ENCODE measurements at regions not wholly inside any gene's neighbourhood (a gene's known extent, or its start where the extent isn't known, plus 50 kb on each side); places are given as distances from the start of the nearest gene placed in this dataset.

DNA sequence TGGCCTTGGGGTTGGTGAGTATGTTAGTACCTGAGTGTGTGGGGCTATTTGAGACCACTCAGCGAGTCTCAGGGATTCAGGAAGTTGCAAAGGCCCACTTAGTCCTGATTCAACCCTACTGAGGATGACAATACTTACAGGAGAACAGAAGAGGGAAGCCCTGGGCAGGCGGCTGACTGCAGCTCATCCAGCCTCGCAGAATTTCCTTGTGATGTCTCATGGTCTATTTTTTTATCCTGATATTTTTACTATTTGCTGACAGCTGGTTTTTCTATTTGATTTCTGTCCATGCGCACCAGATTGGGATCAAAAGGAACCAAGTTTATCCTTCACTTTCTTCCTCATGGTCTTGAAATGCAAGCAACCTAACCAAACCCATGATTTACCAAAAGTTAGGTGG is 201.8 kb upstream of the LNX1 start:
- DNase-seq (ENCODE audit: low read depth, low spot score) (no peak), ATAC-seq (no peak)
- intact Hi-C loops (cut with micrococcal nuclease; ENCODE audit: unreplicated experiment) (no loop called here), in situ Hi-C loops (cut with HindIII; ENCODE audit: low pct_unique_long_range_greater_than_20kb, low sequenced_read_pairs) (no loop called here)
- Histone ChIP-seq H3K36me3 (ENCODE audit: control insufficient read depth, insufficient read depth, low read length) (no peaks in the 10 kb centered on the region), H3K27me3 (ENCODE audit: control insufficient read depth, insufficient read depth, low read length) (no peaks in the 10 kb centered on the region), H3K27ac (ENCODE audit: low read length) (no peak overlapping the region), H3K4me1 (ENCODE audit: control insufficient read depth, insufficient read depth, low read length) (no peaks in the 10 kb centered on the region), H3K4me3 (ENCODE audit: low read depth in 2 of 2, low read length in 2 of 2) (no peak overlapping the region), H3K9me3 (ENCODE audit: control insufficient read depth, insufficient read depth, low read depth, low read length) (no peaks in the 10 kb centered on the region)
- BruUV-seq (replicated peaks), result no TSS peak
- TF ChIP-seq POLR2AphosphoS5 (IDR thresholded peaks at IDR 0.05; ENCODE audit: low read depth, low read length) (no peak), SIN3A (IDR thresholded peaks at IDR 0.05; ENCODE audit: borderline replicate concordance, insufficient read depth, low read depth, low read length) (no peak)
- TF ChIP-seq, protein P1, sequence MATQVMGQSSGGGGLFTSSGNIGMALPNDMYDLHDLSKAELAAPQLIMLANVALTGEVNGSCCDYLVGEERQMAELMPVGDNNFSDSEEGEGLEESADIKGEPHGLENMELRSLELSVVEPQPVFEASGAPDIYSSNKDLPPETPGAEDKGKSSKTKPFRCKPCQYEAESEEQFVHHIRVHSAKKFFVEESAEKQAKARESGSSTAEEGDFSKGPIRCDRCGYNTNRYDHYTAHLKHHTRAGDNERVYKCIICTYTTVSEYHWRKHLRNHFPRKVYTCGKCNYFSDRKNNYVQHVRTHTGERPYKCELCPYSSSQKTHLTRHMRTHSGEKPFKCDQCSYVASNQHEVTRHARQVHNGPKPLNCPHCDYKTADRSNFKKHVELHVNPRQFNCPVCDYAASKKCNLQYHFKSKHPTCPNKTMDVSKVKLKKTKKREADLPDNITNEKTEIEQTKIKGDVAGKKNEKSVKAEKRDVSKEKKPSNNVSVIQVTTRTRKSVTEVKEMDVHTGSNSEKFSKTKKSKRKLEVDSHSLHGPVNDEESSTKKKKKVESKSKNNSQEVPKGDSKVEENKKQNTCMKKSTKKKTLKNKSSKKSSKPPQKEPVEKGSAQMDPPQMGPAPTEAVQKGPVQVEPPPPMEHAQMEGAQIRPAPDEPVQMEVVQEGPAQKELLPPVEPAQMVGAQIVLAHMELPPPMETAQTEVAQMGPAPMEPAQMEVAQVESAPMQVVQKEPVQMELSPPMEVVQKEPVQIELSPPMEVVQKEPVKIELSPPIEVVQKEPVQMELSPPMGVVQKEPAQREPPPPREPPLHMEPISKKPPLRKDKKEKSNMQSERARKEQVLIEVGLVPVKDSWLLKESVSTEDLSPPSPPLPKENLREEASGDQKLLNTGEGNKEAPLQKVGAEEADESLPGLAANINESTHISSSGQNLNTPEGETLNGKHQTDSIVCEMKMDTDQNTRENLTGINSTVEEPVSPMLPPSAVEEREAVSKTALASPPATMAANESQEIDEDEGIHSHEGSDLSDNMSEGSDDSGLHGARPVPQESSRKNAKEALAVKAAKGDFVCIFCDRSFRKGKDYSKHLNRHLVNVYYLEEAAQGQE (IDR thresholded peaks at IDR 0.05; ENCODE audit: insufficient read depth in 1 of 2, low read depth in 2 of 2, low read length in 1 of 2), result no peak
- ChIA-PET CTCF (no interaction called here), POLR2A (no interaction called here)

DNA sequence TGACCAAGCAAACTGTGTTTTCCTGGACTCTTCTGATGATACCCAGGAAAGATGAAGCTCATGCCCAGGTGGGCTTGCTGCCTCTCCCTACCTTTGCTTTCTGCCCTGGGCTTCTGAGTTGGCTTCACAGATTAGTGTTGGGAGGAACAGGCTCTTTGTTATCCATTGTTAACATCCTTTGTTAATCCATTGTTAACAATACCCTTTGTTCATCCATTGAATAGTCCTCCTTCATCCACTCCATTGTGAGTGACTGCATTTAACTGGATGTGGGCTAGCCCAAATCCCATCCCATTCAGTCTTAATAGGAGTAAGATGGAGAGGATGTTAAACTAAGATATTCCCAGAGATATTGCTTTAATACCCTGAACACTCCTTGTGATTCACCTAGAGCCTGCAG is 199.0 kb upstream of the LNX1 start:
- intact Hi-C loops (cut with micrococcal nuclease; ENCODE audit: unreplicated experiment), result no loop called here
- BruUV-seq (replicated peaks), result no TSS peak
- Histone ChIP-seq H3K27me3 (ENCODE audit: control insufficient read depth, insufficient read depth, low read length) (no peaks in the 10 kb centered on the region), H3K4me3 (ENCODE audit: low read depth in 2 of 2, low read length in 2 of 2) (no peak overlapping the region), H3K4me1 (ENCODE audit: control insufficient read depth, insufficient read depth, low read length) (no peaks in the 10 kb centered on the region), H3K27ac (ENCODE audit: low read length) (no peak overlapping the region), H3K36me3 (ENCODE audit: control insufficient read depth, insufficient read depth, low read length) (no peaks in the 10 kb centered on the region), H3K9me3 (ENCODE audit: control insufficient read depth, insufficient read depth, low read depth, low read length) (no peaks in the 10 kb centered on the region)
- POLR2A ChIA-PET, result no interaction called here
- ATAC-seq (no peak), DNase-seq (ENCODE audit: low read depth, low spot score) (no peak)
- in situ Hi-C loops (cut with HindIII; ENCODE audit: low pct_unique_long_range_greater_than_20kb, low sequenced_read_pairs), result no loop called here
- CTCF ChIA-PET, result no interaction called here
- TF ChIP-seq, protein P1 (IDR thresholded peaks at IDR 0.05; ENCODE audit: insufficient read depth in 1 of 2, low read depth in 2 of 2, low read length in 1 of 2), result no peak
- TF ChIP-seq TCF7L2 (IDR thresholded peaks at IDR 0.05; ENCODE audit: low read depth, low read length), result no peak
- TF ChIP-seq POLR2AphosphoS5 (IDR thresholded peaks at IDR 0.05; ENCODE audit: low read depth, low read length), result no peak
- no peak for TF ChIP-seq SIN3A (IDR thresholded peaks at IDR 0.05; ENCODE audit: borderline replicate concordance, insufficient read depth, low read depth, low read length)
- TF ChIP-seq, protein P2, sequence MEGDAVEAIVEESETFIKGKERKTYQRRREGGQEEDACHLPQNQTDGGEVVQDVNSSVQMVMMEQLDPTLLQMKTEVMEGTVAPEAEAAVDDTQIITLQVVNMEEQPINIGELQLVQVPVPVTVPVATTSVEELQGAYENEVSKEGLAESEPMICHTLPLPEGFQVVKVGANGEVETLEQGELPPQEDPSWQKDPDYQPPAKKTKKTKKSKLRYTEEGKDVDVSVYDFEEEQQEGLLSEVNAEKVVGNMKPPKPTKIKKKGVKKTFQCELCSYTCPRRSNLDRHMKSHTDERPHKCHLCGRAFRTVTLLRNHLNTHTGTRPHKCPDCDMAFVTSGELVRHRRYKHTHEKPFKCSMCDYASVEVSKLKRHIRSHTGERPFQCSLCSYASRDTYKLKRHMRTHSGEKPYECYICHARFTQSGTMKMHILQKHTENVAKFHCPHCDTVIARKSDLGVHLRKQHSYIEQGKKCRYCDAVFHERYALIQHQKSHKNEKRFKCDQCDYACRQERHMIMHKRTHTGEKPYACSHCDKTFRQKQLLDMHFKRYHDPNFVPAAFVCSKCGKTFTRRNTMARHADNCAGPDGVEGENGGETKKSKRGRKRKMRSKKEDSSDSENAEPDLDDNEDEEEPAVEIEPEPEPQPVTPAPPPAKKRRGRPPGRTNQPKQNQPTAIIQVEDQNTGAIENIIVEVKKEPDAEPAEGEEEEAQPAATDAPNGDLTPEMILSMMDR (IDR thresholded peaks at IDR 0.05), result no peak

All from Panc1 (cell line).